HG02973 (cell line): ENCODE measurements at regions not wholly inside any gene's neighbourhood (a gene's known extent, or its start where the extent isn't known, plus 50 kb on each side); places are given as distances from the start of the nearest gene placed in this dataset.
A peak's percentile ranks its signal among the peaks of the same experiment; 100 is the strongest.
"Not testable (repeated sequence)": the region's sequence is repeated elsewhere in the genome, so short reads cannot be mapped to it uniquely, and the experiment has no call there.

Experiments used
- ATAC-seq: cut with Tn5 transposase; IDR thresholded peaks from one replicate; pipeline ENCODE4 v1.9.1; 2021; ENCODE audit warnings: moderate library complexity; ENCODE audit not compliant: unreplicated experiment

GRCh38 chr17:20896153-20896649, 146.6 kb downstream of the USP22 start:
- no peak for ATAC-seq

DNA sequence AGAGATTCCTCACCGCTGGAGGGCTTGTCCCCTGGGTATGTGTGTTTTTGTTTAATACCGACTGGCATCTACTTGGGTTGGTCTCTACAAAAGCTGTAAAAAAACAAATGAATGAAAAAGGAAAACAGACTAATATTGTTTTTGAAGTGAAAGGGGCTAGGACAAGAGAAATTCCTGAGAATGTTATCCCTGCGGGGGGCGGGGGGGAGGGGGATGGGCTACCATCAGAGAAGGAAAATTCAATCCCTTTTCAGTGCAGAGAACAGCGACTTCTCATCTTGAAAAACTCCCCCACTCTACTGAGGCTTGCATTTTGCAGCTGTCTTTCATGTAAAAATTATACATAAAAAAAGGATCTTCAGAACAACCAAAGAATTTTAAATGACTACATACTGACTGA, 144.1 kb downstream of the USP22 start:
- not testable (repeated sequence) for ATAC-seq

GRCh38 chr17:20902496-20902895, 140.3 kb downstream of the USP22 start:
- ATAC-seq: not testable (repeated sequence)

- ATAC-seq: not testable (repeated sequence)
Measured at GRCh38 chr17:20903549-20903948, 139.3 kb downstream of the USP22 start.

GRCh38 chr17:20908313-20909267, 134.2 kb downstream of the USP22 start:
- ATAC-seq: peak; percentile 97

- no peak for ATAC-seq
Measured at GRCh38 chr17:20914658-20915057, 128.2 kb downstream of the USP22 start.

GRCh38 chr17:20916383-20916782, 126.4 kb downstream of the USP22 start:
- ATAC-seq: no peak

- ATAC-seq: not testable (repeated sequence)
Measured at GRCh38 chr17:20917610-20918306, 125.1 kb downstream of the USP22 start.

GRCh38 chr17:20920095-20920814, 122.6 kb downstream of the USP22 start:
- no peak for ATAC-seq

DNA sequence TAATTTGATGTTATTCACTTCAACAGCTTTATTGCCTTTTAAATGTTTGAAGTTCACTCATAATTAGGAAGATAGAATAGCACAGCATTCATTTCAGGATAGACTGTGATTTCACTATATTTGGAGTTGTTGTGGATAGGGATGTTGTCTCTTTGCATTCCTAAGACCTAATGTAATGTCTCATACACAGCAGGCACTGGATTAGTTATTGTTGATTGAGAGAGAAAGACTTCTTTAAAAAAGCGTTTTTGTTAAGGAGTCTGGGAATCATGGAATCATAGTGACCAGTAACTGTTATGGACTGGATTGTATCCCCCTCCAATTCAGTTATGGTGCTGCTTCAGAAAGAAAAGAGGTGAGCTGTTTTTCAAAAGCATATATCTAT, 122.0 kb downstream of the USP22 start:
- no peak for ATAC-seq

DNA sequence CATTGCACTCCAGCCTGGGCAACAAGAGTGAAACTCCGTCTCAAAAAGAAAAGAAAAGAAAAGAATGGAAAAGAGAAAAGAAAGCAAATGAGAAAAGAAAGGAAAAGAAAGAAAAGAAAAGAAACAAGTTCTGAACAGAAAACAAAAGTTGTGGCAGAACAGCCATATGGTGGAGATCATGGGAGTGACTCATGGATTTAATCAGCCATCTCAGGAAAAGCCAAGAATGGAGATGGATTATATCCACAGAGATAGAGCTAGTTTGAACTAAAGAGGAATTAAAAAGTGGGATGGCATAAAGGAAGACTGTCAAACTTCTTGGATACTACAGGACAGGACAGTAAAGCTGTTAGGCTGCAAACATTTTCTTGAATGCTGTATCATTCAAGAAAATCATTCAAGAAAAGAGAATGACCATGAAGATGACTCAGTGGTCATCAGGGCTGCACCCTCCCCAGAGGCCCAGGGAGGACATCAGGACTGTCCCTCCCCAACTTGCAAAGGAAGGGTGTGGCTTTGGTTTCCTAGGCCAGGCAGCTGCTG, 120.6 kb downstream of the USP22 start:
- no peak for ATAC-seq

DNA sequence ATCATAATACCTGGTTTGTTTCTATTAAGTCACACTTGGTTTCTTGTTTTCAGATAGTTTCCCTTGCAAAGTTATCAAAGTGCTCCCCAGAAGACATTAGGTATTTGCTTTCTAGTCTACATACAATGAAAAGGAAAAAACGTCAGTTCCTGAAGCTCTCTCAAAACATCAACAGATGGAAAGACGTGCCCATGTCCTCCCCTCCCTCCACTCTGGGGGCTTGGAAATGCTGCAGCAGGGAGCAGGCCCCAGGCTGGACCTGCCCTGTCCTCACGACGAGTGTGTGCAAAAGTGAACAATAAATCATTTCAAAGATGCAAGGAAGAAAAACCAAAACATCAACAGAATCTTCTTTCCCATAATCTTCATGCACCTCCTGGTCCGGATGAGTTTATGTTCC, 118.5 kb downstream of the USP22 start:
- ATAC-seq: no peak

DNA sequence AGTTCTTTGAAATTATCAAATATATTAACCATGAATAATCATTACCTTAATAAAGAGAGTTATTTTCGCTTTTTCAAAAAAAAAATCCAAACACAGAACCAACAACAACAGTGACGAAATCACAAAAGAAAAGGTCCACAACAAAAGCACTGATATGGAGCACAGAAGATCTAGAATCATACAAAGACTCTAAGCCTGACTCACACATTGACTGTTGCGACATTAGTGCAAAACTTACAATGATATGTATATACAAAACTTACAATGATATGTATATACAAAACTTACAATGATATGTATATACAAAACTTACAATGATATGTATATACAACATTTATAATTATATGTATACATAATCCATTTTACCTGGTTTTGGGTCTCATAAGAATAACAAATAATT, 117.7 kb downstream of the USP22 start:
- no peak for ATAC-seq

DNA sequence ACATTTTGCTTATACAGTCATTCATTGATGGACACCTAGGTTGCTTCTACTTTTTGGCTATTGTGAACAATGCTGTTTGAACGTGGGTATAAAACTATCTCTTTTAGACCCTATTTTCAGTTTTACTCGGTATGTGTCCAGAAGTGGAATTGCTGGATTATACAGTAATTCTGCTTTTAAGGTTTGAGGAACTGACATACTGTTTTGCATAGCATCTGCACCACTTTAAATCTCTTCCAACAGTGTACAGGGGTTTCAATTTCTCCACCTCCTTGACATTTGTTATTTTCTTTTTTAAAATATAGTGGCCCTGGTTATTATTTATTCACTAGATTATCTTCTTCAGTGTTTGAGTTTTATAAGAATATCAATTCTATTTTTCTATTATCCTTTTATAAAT, 116.9 kb downstream of the USP22 start:
- ATAC-seq: no peak

DNA sequence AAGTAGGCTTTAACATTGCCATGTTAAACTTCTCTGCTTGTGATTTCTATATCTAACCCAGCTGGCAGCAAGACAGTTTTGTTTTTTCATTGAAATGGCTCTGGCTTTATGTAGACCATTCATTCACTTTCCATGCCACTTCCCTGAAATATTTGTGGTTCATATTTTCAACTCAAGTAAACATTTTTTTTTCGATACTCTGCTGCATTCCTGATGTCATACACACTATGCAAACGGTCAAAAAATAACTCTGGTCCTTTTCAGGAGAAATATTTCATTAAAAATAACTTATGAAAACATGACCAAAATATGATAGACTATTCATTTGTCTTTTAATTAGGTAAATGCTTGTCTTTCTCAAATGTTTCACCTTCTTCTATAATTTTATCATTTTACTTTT, 116.3 kb downstream of the USP22 start:
- no peak for ATAC-seq

- no peak for ATAC-seq
Measured at GRCh38 chr17:20927308-20927977, 115.4 kb downstream of the USP22 start.

GRCh38 chr17:20929334-20929733, 113.5 kb downstream of the USP22 start:
- ATAC-seq: no peak

DNA sequence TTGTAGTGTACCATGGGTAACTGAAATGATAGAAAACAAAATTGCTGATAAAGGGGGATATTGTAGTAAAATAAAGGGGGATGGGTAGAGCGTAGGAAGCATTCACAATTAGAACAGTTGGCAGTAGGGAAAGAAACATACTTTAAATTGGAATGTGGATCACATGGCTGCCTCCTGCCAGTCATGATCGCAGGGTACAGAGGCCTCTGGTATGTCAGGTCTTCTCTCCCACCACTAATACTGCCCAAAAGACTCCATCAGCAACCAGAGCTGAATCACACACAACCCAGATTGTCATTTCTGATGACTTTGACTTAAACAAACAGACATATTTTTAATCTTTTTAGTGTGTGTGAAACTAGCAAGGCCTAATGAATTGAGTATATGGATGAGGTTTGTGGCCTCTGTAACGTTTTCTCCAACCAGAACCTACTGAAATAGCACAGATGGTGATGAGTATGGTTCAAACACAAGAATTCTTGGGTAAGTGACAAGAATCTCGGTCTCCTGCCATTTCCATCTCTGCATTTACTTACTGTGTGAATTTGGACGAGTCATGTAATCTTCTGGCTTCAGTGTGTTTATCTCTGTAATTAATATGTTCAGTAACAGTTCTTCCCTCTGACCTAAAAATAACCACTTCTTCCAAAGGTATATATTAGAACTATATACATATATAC, 112.6 kb downstream of the USP22 start:
- no peak for ATAC-seq

- not testable (repeated sequence) for ATAC-seq
Measured at GRCh38 chr17:20933040-20933439, 109.8 kb downstream of the USP22 start.

- no peak for ATAC-seq
Measured at GRCh38 chr17:20934288-20934687, 108.5 kb downstream of the USP22 start.
